ACHN (cell line): ENCODE measurements at regions not wholly inside any gene's neighbourhood (a gene's known extent, or its start where the extent isn't known, plus 50 kb on each side); places are given as distances from the start of the nearest gene placed in this dataset.

Source experiments
- DNase-seq: peaks from one replicate; pipeline ENCODE4 v3.0.0-alpha.2; 2015
- in situ Hi-C: cut with HindIII; loops from 2 replicates; pipeline ENCODE4 v1.10.0; 2017; ENCODE audit warnings: low sequenced_read_pairs, low pct_ligation_motif_present, low pct_unique_long_range_greater_than_20kb

DNA sequence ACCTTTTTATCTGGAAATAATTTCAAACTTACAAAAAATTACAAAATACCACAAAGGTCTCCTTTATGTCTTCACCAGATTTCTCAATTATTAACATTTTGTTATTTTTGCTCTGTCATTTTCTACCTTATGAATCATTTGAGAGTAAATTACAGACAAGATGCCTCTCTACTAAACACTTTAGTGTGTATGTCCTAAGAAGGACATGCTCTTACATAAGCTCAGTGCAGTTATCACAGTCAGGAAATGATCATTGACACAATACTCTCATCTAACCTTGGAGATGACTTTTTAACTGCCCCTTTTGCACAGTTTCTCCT, 378.9 kb upstream of the RUNX1 start:
- in situ Hi-C loops: no loop called here
- DNase-seq: no peak

DNA sequence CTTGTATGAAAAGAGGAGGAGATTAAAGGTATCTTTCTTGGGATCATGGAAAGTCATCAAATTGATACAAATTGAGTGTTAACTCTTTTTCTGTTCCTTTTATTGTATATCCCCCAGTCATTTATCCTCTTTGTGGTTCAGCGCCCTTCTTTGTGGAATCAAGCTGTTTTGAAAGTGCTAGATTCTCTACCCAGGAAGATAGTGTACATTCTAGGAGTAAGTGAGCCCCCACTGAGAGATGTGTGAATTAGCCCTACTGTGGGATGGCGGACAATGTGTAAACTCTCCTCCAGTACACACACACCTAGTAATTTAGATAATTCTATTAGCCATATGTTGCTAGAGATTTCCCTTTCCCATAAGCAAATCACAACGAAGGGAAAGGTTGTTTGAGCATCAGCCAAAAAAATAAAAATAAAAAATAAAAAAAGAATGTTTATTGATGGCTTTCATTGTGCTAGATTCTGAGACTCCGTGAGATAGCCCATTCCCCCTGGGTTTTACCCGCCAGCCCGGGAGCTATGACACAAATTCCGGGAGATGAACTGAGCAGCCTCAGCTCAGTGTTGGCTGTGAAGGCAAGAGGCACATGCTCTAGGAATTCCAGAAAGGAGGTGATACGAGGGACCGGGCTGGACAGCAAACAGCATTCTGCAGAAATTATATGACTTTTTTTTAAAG, 378.4 kb upstream of the RUNX1 start:
- in situ Hi-C loops: no loop called here
- DNase-seq: no peak

DNA sequence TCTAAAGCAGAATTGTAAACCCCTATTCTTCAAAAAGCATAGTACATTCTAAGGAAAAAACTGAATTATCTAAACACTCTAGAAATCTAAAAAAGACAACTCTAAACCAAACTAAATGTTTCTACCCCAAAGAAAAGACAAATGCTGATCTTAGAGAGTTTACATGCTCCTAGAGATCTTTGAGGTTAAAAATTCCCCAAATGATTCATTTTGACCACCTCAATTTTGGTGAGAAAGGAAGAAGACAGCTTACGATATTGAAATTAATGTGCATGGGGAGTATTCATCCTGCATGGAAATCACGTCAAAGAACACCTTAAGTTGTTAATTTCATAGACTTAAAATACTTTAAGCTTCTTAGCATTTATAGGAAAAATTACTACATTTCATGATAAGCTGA, 377.8 kb upstream of the RUNX1 start:
- DNase-seq: no peak
- in situ Hi-C loops: no loop called here

DNA sequence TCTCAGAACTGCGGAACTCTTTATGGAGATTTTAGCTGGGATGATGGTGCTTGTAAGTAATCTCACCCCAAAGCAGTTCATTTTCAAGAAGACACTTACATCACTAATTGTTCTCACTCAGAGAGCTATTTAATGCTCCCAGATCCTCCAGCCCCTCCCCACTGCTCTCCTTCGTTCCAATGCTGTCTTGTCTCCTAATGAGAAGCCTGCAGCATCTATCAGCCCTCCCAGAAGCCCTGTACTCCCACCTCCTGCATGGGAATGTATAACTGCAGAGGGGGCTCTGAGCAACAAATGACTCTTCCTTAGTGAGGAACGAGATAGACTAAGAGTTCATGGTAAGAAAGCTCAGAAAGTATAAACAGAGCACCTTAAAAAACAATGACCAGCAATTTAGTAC, 377.4 kb upstream of the RUNX1 start:
- in situ Hi-C loops: no loop called here
- no peak for DNase-seq

DNA sequence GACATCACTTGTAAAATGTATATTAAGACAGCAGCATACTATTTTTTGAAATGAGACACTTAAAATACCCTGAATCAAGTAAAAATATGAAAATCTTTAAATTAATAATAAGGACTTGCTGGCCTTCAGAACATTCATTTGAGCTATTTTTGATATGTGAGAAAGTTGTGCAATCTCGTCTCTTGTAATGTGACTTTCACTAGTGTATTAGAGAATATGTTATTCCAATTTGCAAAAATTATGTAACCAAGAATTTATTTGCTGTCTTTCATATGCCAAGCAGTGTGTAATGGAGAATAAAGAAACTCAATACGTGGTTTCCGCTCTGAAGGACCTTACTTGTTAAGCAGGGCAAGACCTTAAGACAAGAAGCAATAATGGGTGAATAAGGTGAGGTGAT, 375.0 kb upstream of the RUNX1 start:
- no peak for DNase-seq
- in situ Hi-C loops: no loop called here

DNA sequence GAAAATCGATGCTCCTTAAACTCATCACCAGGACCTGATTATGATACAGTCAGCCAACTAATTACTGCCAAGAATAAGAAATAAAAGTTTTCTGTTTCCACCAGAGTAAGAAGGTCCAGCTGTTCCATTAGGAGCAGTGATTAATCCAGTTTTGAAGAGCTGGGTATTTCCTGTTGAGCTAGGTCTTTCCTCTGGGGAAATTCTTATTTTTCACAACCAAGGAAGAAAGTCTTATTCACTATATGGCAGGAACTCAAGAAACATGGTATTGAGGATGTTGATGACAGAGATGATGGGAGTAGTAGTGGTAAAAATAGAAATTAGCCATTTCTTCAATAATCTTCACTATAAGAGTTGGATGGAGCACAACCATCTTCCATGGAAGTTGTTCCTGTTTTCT, 374.6 kb upstream of the RUNX1 start:
- in situ Hi-C loops: no loop called here
- DNase-seq: no peak

DNA sequence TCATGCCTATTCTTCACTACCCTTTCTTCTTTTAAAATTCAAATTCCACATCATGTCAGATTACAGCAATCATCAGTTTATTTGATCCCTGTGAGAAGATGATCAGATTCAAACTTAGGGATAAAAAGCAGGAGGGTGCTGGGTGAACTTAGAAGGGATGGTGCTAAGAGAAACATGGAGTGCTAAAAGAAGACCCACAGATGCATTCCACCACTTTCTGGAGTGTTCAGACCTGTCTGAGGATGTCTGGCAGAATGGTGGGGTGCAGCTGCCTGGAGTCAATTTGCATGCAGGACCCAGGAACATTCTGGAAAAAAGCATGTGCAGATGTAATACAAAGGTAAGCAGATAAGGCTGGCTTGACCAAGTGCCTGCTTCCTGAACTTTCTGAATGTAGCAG, 372.9 kb upstream of the RUNX1 start:
- in situ Hi-C loops: no loop called here

DNA sequence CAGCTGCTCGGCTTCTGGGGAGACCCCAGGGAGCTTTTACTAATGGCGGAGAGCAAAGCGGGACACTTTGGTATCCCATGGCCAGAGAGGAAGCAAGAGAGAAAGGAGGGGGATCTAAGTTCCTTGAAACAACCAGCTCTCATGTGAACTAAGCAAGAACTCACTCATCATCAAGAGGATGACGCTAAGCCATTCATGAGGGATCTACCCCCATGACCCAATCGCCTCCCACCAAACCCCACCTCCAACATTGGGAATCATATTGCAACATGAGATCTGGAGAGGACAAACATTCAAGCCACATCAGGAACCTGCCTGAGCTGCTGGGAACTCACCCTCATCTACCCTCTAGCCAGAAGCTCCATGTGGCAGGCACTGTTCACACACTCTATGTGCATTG, 372.1 kb upstream of the RUNX1 start:
- no peak for DNase-seq
- in situ Hi-C loops: no loop called here

More for the DNA sequence above, 372.9 kb upstream of the RUNX1 start:
- no peak for DNase-seq

DNA sequence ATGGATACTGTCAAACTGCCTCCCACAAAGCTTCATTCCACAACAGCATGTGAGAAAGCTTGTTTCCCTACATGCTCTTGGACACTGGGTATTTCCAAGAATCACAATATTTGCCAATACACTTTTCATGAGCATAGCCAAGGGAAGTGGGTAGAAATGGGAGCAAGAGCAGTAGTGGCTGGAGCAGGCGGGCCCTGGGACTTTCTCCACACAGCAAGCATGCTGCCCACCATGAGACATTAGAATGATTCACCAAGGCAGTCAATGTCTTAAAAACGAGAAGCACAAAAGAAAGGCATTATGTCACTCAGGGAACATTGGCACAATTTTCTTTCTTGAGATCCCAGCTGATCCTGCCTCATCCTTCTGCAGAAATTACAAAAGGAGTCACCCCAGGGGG, 371.6 kb upstream of the RUNX1 start:
- no peak for DNase-seq
- in situ Hi-C loops: no loop called here

DNA sequence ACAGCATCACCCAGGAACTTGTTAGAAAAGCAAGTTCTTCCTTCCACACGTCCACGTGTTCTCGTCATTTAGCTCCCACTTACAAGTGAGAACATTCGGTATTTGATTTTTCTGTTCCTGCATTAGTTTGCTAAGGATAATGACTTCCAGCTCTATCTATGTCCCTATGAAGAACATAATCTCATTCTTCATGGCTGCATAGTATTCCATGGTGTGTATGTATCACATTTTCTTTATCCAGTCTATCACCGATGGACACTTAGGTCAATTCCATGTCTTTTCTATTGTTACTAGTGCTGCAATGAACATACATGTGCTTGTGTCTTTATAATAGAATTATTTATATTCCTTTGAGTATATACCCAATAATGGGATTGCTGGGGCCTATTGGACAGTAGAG, 368.7 kb upstream of the RUNX1 start:
- DNase-seq: no peak
- in situ Hi-C loops: no loop called here

DNA sequence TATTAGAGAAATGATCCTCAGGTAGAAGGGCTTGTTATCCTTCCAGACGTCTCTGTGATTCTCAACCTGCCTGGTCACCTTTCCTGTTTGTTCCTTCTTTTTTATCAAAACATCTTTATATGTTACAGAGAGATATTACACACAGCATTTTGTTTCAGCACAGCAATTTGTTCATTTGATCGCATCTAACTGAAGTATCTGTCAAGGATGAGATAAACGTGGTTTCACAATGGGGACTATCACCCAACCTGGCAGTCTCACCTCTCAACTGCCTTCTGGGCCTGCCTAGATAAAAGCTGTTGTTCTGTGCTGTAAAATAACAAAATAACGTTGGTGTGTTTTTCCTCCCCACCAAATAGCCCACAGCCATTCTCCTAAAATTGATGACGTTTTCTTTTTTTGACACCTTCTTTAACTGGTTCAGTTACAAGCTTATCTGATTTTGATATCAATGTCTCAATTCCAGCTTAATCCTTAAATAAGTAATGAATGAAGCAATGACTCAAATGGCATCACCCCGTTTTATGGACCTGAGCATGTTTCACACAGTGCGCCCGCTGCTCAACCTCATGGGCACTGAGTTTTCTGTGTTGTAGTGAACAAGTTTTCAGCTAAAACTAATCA, 367.9 kb upstream of the RUNX1 start:
- in situ Hi-C loops: no loop called here
- no peak for DNase-seq

DNA sequence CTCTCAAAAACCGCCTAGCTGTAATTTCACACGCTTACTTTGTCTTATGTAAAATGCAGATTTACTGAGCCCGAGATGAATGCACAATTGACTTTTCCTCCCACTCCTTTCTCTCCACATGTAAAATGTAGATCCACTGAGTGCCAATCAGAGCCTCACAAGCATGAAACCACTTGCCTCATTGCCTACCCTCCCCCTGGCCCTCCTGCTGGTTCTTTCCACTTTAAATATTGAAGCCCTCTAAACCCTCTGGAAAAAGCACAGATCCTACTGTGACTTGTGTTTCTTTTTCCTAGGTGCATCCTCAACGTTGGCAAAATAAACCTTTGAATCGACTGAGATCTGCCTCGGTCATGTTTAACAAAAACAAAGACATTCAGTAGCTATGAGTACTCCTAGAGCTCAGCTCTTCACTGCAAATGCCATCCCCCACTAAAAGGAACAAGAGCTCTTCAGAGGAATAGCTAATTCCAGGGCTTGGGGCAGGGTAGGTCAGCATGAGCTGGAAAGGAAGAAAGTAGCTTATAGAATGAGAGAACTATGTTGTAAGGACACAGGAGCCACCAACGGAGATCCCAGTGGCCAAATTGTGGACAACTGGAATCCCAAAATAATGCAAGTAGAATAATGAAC, 365.5 kb upstream of the RUNX1 start:
- in situ Hi-C loops: no loop called here
- DNase-seq: no peak

DNA sequence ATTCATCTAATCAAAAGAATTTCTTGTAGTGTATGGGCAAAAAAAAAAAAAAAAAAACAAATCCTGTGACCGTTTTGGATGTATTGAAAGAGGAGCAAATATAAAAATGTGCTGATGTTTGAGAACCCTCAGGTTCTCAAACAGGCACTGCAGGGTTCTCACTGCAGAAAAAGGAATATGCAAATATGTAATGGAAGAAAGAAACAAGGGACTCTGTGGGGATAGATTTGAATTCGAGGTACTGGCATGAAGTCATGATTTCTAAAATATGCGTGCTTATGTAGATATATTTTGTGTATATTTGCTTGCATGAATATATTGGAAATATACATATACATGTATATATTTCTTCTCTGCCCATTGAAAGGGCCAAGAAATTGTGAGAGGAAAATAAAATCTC, 365.0 kb upstream of the RUNX1 start:
- in situ Hi-C loops: no loop called here
- no peak for DNase-seq

DNA sequence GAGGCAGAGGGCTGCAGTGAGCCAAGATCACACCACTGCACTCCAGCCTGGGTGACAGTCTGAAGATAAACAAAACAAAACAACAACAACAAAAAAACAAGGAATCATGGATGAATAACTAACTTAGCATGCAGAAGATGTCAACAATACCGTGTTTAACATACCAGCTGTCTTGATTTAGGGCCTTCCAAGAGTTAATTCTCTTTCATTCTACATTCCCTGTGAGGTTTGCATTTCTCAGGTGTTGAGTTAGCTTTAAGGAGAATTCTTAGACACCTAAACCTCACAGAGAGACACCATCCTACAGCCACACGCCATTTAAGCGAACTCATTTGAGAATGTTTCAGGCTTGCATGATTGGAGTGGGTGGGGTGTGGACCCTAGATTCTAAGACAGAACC, 363.1 kb upstream of the RUNX1 start:
- DNase-seq: no peak
- in situ Hi-C loops: no loop called here

DNA sequence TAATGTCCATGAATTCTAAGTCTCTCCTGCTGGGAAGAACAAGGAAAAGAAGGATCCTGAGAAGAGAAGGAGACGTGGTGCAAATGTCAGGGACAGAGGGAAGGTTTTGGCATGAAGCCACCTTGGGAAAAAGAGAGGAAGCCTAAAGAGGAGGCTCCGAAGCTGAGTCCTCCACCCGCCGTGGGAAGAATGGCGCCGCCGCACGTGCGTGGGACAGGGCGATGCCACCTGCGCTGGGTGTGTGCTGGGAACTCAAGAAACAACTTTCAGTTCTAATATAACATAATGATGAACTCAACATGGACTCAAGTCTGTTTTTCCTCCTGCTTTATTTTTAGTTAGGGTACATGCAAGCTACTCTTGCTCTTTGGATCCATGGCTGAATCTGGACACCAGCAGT, 362.3 kb upstream of the RUNX1 start:
- in situ Hi-C loops: no loop called here

DNA sequence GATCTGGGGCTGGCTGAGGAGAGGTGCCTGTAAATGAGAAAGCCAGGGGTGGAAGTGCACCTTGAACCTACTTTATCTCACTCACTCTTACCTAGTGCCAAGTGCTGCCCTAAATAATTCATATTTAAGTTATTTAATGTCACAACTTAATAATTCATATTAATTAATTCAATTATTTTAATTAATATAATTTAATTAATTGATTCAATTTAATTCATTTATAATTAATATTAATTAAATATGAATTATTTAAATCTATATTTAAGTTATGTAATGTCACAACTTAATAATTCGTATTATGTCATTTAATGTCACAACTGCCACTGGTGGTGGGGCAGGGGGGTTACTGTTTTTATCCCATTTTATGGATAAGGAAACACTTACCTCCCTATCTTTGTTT, 361.6 kb upstream of the RUNX1 start:
- in situ Hi-C loops: no loop called here
- no peak for DNase-seq

More for the DNA sequence above, 362.3 kb upstream of the RUNX1 start:
- no peak for DNase-seq

DNA sequence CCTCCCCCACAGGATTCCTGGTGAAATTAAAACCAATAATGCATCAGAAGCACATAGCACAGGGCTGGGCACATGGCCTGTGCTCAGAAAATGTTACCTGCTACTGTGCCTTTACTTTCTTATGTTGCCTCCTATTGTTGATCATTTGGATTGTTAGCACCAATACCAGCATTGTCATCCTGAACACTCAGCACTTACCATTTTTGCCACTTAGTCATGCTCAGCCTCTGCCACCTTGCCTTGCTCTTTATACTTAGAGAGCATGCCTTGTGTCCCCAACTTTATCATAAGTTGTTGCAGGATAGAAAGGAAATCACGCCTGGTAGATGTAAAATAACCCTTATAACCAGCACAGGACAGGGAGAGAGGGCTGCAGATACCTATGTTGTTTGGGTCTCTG, 361.0 kb upstream of the RUNX1 start:
- in situ Hi-C loops: no loop called here
- DNase-seq: no peak

DNA sequence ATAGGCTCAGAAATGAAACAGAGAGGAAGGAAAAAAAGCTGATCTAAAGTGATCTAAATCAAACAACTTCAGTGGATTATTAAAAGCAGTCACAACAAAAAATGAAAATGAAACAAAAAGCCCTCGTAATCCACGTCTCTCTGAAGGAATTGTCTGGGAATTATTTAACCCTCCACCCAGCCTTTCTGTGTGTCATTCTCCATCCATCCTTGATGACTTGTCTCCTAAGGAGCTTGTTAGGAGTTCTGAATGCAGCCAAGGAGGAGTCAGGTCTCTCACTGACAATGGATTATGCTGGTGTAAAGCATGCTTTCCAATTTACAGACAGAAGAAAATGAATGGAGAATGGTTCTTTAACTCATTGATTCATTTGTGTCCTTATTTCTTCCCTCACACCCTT, 359.3 kb upstream of the RUNX1 start:
- in situ Hi-C loops: no loop called here
- no peak for DNase-seq

DNA sequence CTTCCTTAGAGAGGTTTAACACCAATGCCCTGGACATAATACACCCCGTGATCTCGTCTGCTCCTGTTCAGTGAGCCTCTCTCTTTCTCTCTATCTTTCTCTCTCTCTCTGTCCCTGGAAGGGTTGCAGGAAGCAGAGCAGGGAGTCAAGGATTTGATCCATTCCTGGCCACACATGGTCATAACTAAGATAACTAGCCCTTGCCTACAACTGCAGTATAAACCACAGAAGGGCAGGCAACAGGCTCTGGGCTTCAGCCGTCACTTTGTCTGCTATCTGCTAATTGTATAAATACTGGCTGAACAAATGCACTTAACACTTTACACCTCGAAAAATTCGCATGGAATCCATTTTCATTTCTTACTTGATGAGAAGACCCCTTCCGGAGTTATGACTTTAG, 357.5 kb upstream of the RUNX1 start:
- in situ Hi-C loops: no loop called here
- no peak for DNase-seq

DNA sequence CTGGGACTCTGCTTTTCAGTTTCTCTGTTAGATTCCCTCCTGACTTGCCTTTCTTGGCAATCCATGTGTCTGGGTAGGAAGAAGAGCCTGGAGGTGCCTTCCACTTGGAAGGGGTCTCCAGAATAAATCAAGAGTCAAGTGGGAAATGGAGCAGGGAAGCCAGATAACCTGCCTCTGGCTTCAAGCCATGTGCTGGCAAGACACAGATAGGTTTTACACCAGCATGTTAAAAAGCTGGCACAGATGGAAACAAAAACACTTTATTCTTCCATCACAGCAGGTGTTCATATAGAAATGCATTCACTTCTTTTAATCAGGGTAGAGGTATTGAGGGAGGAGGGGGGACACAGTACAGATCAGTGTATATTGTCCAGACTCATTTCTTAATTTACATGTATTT, 356.9 kb upstream of the RUNX1 start:
- in situ Hi-C loops: no loop called here

More for the DNA sequence above, 356.9 kb upstream of the RUNX1 start:
- DNase-seq: no peak
